ENCODE measurements at regions not wholly inside any gene's neighbourhood (a gene's known extent, or its start where the extent isn't known, plus 50 kb on each side); places are given as distances from the start of the nearest gene placed in this dataset.

DNA sequence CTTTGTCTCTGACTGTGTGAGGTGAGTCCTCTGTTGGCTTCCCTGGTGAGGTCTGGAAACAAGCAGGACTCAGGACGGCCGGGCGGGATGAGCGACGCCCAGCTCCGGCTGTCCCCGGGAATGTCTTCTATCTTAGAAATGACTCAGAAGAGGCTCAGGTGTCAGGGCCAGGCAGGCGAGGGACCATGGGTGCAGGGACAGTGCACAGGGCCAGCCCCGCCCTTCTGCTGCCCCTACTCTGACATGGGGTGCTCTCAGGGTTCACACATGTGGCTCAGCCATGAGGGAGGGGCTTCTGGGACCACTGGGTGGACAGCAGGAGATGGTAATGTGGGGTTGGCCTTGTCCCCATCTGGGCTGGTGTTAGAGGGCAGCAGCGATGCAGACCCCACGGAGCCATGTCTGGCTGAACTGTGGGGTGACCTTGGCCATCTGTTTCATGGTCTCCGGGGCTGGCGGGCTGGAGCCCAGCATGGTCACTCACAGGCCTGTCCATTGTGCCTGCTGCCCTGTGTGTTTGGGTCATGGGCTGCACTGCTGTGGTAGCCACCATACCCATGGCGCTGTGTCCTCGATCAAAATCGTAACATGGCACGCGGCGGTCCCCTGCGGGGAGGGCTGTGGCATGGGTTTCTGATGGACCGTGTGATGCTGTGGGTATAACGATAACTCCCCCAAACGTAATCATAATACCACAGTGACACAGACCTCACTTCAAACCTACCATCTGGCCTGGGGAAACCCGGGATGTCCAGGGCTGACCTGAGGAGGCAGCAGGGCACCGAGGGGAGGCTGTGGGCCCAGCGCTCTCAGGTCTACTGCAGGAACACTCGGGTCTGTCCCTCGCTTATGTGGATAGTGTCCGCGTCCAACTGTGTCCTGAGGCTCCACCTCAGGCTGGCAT lies 368.8 kb downstream of the TMEM121 start:
- TF ChIP-seq CTCF (IDR thresholded peaks at IDR 0.05; ENCODE audit: extremely low read depth in 1 of 2, insufficient read depth in 1 of 2, low read depth in 1 of 2, low read length in 2 of 2) (no peak), GATA2 (IDR thresholded peaks at IDR 0.05; ENCODE audit: insufficient read depth, insufficient read length, low read depth, low read length) (no peak), POLR2AphosphoS5 (IDR thresholded peaks at IDR 0.05; ENCODE audit: insufficient read depth, low read depth, low read length) (no peak), POLR2A (IDR thresholded peaks at IDR 0.05; ENCODE audit: low read depth, low read length) (no peak), EZH2 (IDR thresholded peaks at IDR 0.05; ENCODE audit: borderline replicate concordance, low read depth, low read length, severe bottlenecking) (no peak)

Measured in endothelial cell of umbilical vein (primary cell).